Stimulated activated CD4-positive, alpha-beta T cell treated with anti-CD3 and anti-CD28 coated beads, Interleukin-1b, Interleukin-23, amount 100 ng/mL, for 1 hour (primary cell): ENCODE measurements at regions not wholly inside any gene's neighbourhood (a gene's known extent, or its start where the extent isn't known, plus 50 kb on each side); places are given as distances from the start of the nearest gene placed in this dataset.
"Not testable (repeated sequence)": the region's sequence is repeated elsewhere in the genome, so short reads cannot be mapped to it uniquely, and the experiment has no call there.

Source experiments
- DNase-seq, 2 donors: peaks; one replicate each; pipeline ENCODE4 v3.0.0-alpha.2; 2020; ENCODE audit warnings: low read depth in 2 of 2

- DNase-seq, result no peak
Measured at GRCh38 chr3:6421666-6422445, 439.1 kb upstream of the GRM7 start.

- no peak for DNase-seq
Measured at GRCh38 chr3:6425289-6425820, 435.6 kb upstream of the GRM7 start.

GRCh38 chr3:6428276-6428675 lies 432.6 kb upstream of the GRM7 start:
- DNase-seq, result not testable (repeated sequence)

GRCh38 chr3:6435951-6436350 lies 425.0 kb upstream of the GRM7 start:
- no peak for DNase-seq

GRCh38 chr3:6437631-6438030 lies 423.3 kb upstream of the GRM7 start:
- no peak for DNase-seq

GRCh38 chr3:6438031-6438430 lies 422.9 kb upstream of the GRM7 start:
- DNase-seq, result no peak

GRCh38 chr3:6439226-6439625 lies 421.7 kb upstream of the GRM7 start:
- DNase-seq, result no peak

- DNase-seq, result no peak
Measured at GRCh38 chr3:6439824-6440223, 421.1 kb upstream of the GRM7 start.

GRCh38 chr3:6444888-6445658 lies 415.8 kb upstream of the GRM7 start:
- DNase-seq, result no peak

GRCh38 chr3:6447166-6447801 lies 413.6 kb upstream of the GRM7 start:
- DNase-seq, result no peak

- no peak for DNase-seq
Measured at GRCh38 chr3:6448011-6448410, 412.9 kb upstream of the GRM7 start.

GRCh38 chr3:6449099-6449498 lies 411.8 kb upstream of the GRM7 start:
- DNase-seq, result no peak

GRCh38 chr3:6452974-6453373 lies 407.9 kb upstream of the GRM7 start:
- no peak for DNase-seq

GRCh38 chr3:6455031-6455430 lies 405.9 kb upstream of the GRM7 start:
- no peak for DNase-seq

- no peak for DNase-seq
Measured at GRCh38 chr3:6467186-6467585, 393.7 kb upstream of the GRM7 start.

GRCh38 chr3:6468589-6468988 lies 392.3 kb upstream of the GRM7 start:
- DNase-seq, result no peak

GRCh38 chr3:6471744-6472143 lies 389.2 kb upstream of the GRM7 start:
- no peak for DNase-seq

GRCh38 chr3:6490487-6491327 lies 370.2 kb upstream of the GRM7 start:
- not testable (repeated sequence) for DNase-seq

GRCh38 chr3:6491768-6492167 lies 369.1 kb upstream of the GRM7 start:
- DNase-seq, result no peak

GRCh38 chr3:6492306-6492705 lies 368.6 kb upstream of the GRM7 start:
- DNase-seq, result no peak

GRCh38 chr3:6498944-6499343 lies 362.0 kb upstream of the GRM7 start:
- DNase-seq, result not testable (repeated sequence)

- DNase-seq, result no peak
Measured at GRCh38 chr3:6504347-6504746, 356.6 kb upstream of the GRM7 start.
